ENCODE measurements at regions not wholly inside any gene's neighbourhood (a gene's known extent, or its start where the extent isn't known, plus 50 kb on each side); places are given as distances from the start of the nearest gene placed in this dataset.
"Not testable (repeated sequence)": the region's sequence is repeated elsewhere in the genome, so short reads cannot be mapped to it uniquely, and the experiment has no call there.

GRCh38 chr5:111996574-111996973 is 239.6 kb upstream of the NREP start:
- no peak for DNase-seq (ENCODE audit: extremely low read depth in 1 of 11, low read depth in 9 of 11, low spot score in 4 of 11)

DNA sequence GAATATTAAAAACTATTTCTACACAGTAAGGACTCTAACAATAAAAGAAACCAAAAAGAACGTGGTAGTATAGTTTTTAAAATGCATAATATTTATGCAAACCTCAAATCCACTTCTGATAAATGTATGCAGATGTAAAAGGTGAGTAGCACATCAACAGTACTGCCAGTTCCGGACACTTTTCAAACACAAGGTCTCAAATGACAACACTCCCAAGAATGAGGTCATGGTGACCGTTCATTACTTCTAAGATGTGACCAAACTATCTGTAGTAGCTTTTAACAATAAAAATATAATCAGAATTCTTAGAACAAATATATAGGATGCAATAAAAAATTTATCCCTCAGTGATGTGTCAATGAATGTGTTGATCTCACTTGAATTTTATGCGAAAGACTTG is 238.7 kb upstream of the NREP start:
- no peak for DNase-seq (ENCODE audit: extremely low read depth in 1 of 11, low read depth in 9 of 11, low spot score in 4 of 11)

DNA sequence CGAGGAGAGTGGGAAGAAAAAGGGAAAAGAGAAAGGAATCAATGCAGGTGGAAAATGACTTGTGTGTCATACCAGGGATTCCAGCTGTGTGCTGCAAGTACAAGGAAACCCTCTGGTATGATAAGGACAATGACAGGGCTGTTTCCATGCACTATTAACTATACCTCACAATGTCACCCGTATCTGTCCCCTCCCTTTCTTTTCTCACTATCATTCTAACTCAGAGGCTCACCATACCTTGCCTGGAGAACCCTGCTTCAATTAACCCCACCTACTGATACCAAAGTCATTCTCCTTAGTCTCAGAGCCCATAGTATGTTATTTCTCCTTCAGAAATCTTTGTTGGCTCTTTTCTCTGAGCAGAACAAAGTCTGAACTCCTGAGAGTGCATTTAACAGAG is 236.2 kb upstream of the NREP start:
- no peak for DNase-seq (ENCODE audit: extremely low read depth in 1 of 11, low read depth in 9 of 11, low spot score in 4 of 11)

GRCh38 chr5:111984044-111984443 is 227.1 kb upstream of the NREP start:
- peak in 1 of 11 donors; percentile 9 for DNase-seq (ENCODE audit: extremely low read depth in 1 of 11, low read depth in 9 of 11, low spot score in 4 of 11)

DNA sequence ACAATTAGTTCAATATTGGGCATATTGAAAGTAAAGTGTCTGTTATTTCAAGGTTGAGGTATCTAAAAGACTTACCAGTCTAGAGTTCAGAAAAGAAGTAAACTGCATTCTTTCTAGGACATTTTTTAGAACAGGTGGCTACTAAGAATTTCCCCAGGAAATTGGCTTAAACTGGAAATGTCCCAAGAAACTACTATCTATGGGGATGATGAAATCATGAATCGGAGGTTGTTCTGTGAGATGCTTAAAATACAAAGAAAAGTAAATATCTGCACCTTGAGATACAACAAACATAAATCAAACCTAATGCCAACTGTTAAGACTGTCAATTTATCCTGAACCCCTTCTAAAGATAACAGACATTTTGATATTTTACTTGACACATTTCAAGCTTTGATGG is 226.5 kb upstream of the NREP start:
- DNase-seq (ENCODE audit: extremely low read depth in 1 of 11, low read depth in 9 of 11, low spot score in 4 of 11), result no peak

DNA sequence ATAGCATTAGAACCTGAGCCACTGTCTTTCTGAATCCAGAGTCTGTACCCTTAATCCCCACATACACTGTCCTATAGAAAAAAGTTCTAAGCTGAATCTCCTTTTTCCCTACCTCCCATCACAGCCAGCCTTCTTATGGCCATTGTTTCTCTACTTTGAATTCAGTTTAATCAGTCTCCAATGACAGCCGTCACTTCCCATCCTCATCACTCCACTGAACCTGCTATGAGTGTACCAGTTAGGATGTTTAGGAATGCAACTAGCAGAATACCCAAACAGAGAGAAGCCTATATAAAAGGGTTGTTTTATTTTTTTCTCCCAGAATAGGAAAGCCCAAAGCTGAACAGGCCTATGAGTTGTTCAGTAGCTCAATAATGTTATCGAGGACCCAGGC is 220.4 kb upstream of the NREP start:
- DNase-seq (ENCODE audit: extremely low read depth in 1 of 11, low read depth in 9 of 11, low spot score in 4 of 11), result no peak

DNA sequence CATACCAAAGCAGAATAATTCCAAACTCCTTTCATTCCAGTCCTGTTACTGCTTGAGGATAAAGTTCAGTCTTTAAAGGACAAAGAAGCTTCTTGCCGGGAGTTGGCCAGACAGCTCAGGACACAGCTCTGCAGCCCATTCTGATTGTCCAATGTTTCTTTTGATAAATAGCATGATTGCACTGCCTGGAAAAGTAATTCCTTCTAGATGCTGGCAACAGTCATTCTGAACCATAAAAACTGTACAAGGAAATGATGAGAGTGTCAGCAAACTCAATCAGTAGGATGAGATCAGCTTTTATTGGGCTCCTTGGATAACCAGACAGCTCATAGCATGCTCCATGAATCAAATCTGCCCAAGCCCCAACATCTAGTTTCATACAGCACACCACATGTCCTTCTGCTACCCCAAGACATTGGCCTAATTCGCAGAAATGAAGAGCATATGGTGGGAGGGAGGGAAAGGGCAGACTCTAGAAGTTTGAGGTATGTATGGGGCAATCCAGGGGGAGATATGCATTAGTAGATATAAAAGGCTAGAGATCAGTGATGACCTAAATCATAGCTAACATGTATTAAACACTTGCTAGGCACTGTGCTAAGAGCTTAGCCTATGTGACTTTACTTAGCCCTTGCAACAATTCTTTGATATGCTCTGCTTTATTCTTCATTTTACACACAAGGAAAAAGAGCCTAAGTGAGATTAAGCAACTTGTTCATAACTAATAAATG is 219.9 kb upstream of the NREP start:
- DNase-seq (ENCODE audit: extremely low read depth in 1 of 11, low read depth in 9 of 11, low spot score in 4 of 11), result no peak

DNA sequence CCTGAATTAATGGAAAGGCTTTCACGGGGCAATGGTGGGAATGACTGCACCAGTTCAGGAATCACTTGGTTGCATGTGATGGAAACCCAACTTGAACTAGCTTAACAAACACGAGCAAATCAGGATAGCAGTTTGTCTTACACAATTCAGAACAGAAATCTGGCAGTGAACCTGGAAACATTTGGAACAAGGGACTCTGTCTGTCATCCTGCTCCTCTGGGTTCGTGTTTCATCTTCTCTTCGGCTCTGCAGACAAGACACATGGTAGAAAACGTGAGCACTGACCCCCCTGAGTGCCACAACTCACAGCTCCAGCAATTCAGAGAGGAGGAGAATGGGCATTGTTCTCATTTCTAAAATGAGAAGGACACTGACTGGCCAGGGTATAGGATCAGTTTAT is 218.1 kb upstream of the NREP start:
- DNase-seq (ENCODE audit: extremely low read depth in 1 of 11, low read depth in 9 of 11, low spot score in 4 of 11), result no peak

GRCh38 chr5:111973961-111974360 is 217.0 kb upstream of the NREP start:
- no peak for DNase-seq (ENCODE audit: extremely low read depth in 1 of 11, low read depth in 9 of 11, low spot score in 4 of 11)

- DNase-seq (ENCODE audit: extremely low read depth in 1 of 11, low read depth in 9 of 11, low spot score in 4 of 11), result no peak
These were observed 215.6 kb upstream of the NREP start for GRCh38 chr5:111972548-111972947.

DNA sequence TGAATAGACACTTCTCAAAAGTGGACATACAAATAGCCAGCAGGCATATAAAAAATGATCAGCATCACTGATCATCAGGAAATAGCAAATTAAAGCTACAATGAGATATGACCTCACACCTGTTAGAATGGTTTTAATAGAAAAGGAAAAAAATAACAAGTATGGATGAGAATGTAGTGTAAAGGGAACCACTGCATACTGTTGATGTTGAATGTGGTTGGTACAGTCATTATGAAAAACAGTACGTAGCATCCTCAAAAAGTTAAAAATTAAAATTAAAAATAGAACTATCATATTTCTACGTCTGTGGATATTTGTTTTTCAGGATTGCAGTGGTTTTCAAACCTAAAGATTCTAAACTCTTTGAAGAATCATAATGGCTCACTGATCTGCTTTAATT is 215.1 kb upstream of the NREP start:
- no peak for DNase-seq (ENCODE audit: extremely low read depth in 1 of 11, low read depth in 9 of 11, low spot score in 4 of 11)

GRCh38 chr5:111968459-111968858 is 211.5 kb upstream of the NREP start:
- no peak for DNase-seq (ENCODE audit: extremely low read depth in 1 of 11, low read depth in 9 of 11, low spot score in 4 of 11)

DNA sequence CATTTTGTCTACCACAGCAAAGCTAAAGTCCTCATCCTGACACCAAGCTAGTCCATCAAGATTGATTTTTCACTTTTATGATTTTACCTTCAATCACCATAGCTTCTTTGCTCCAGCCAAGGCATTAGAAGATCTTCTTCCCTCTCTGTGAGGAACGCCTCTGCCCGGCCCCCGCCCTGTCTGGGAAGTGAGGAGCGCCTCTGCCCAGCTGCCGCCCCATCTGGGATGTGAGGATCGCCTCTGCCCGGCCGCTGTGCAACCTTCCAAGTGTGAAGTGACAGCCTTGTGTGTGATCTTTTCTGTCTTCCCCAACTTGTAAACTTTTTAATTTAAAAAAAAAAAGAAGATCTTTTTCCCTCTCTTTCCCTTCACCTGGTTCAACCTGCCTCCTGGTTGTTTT is 210.5 kb upstream of the NREP start:
- no peak for DNase-seq (ENCODE audit: extremely low read depth in 1 of 11, low read depth in 9 of 11, low spot score in 4 of 11)

DNA sequence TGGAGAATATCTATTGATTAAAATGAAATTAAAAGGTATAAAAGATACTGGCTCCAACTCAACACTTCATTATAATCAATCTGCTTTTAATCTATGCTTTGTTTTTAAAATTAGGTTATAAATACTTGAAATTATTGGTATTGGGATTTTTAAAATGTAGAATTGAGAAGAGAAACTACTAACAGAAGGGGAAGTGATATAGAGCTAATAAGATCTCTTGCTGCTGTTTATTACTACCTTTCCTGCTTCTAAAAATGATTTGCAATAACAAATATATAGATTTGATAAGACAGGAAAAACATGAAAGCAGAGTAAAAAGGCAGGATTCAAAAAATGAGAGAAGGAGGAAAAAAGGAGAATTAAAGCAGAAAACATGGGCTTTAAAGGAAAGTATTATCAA is 209.3 kb upstream of the NREP start:
- no peak for DNase-seq (ENCODE audit: extremely low read depth in 1 of 11, low read depth in 9 of 11, low spot score in 4 of 11)

DNA sequence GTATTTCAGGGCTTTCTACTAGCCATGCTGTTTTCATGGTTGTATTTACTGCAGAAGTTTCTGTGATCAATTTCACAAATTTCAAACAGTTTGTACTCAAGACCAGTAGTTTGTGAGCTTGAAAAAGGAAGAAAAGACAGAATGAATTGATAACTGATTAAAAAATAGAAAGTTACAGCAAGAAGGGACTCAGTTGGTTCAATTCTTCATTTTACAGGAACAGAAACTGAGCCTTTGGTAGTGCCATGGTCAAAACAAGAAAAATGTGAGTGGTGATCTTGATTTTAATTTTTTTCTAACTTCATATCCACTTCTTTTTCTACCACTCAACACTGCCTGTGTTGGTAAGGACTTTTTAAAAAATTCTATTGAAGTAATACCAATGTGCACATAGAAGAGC is 206.6 kb upstream of the NREP start:
- no peak for DNase-seq (ENCODE audit: extremely low read depth in 1 of 11, low read depth in 9 of 11, low spot score in 4 of 11)

- no peak for DNase-seq (ENCODE audit: extremely low read depth in 1 of 11, low read depth in 9 of 11, low spot score in 4 of 11)
These were observed 205.9 kb upstream of the NREP start for GRCh38 chr5:111962906-111963305.

- no peak for DNase-seq (ENCODE audit: extremely low read depth in 1 of 11, low read depth in 9 of 11, low spot score in 4 of 11)
These were observed 204.9 kb upstream of the NREP start for GRCh38 chr5:111961862-111962261.

DNA sequence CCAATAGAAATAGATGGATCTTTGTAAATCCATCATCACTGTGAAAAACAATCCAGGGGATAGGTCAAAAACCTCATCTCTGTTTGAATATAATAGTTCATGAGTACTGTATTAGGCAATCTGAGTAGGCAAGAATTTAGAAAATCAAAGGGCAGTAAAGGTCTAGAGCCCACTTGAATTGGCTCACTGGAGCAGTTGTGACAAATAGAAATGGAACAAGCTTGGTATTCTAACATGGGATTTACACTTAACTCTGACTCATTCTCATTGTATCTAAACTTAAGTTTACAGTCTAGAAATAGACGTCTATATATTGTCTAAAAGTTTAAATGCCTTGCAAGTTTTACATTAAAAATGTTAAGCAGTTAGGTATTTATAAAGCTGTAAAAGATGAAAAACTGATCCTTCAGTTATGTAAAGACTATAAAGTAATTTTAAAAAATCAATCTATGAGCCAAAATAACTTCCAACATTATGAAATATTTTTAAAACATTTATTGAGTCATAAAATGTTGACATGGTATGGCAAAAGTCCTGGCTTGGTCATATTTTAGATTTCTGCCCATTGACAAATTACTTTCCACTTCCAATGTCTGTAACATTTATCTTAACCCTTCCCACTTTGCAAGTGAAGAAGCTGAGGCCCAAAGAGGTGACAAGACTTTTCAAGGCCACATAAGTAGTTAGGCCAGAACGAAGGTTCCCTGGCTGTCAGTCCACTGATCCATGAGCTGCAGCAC is 203.7 kb upstream of the NREP start:
- no peak for DNase-seq (ENCODE audit: extremely low read depth in 1 of 11, low read depth in 9 of 11, low spot score in 4 of 11)

GRCh38 chr5:111958851-111959250 is 201.9 kb upstream of the NREP start:
- DNase-seq (ENCODE audit: extremely low read depth in 1 of 11, low read depth in 9 of 11, low spot score in 4 of 11), result no peak

- not testable (repeated sequence) for DNase-seq (ENCODE audit: extremely low read depth in 1 of 11, low read depth in 9 of 11, low spot score in 4 of 11)
These were observed 199.8 kb upstream of the NREP start for GRCh38 chr5:111956765-111957164.
